HepG2 (cell line): ENCODE measurements at regions not wholly inside any gene's neighbourhood (a gene's known extent, or its start where the extent isn't known, plus 50 kb on each side); places are given as distances from the start of the nearest gene placed in this dataset.

Source experiments
- ATAC-seq: fragments of 200-7000 bp; cut with Tn5 transposase; 3 replicates; pipeline ENCODE4 v1.9.1; 2020; ENCODE audit warnings: mild to moderate bottlenecking, moderate library complexity
- BruUV-seq: library from RNA; stranded (reverse); fragments of 400-500 nt; replicated peaks from 2 replicates; lab custom pipeline; 2021; lab: Mats Ljungman, UMichigan
- CTCF ChIA-PET: fragments of 300-600 bp; formaldehyde crosslinking; extraction: SDS; loops from one replicate; lab custom pipeline; 2021; ENCODE audit warnings: low total read pairs, inconsistent platforms, low intra/inter-chr PET ratio; lab: Yijun Ruan, JAX
- POLR2A ChIA-PET: fragments of 350-600 bp; sonication (Branson Sonifier 250); formaldehyde crosslinking; loops from one replicate; lab custom pipeline; 2020; ENCODE audit warnings: antibody characterized with exemption, inconsistent platforms; lab: Yijun Ruan, JAX
- DNase-seq: peaks from one replicate; pipeline ENCODE4 v3.0.0-alpha.2; 2015; ENCODE audit warnings: low spot score
- FAIRE-seq: peaks from 3 replicates; lab custom pipeline; 2011; peaks lifted over from hg19 to GRCh38; lab: Jason Lieb, UNC
- H2AFZ ChIP-seq: one replicate; pipeline ENCODE4 v1.6.1; 2011; ENCODE audit warnings: low read length, inconsistent platforms
- H3K27ac ChIP-seq: fragments of 300-600 bp; 3 replicates; pipeline ENCODE4 v1.8.0; 2011; ENCODE audit warnings: mixed run types, mild to moderate bottlenecking, mixed read lengths, low read length, inconsistent platforms; ENCODE audit not compliant: insufficient read depth; ENCODE audit errors: extremely low read length
- H3K27me3 ChIP-seq, 2 experiments: fragments of 200-600 bp in 1 of 2; 2 replicates in 1 of 2; 3 replicates in 1 of 2; pipeline versions ENCODE4 v1.6.0 to v1.8.0; 2011; ENCODE audit warnings: low read length in 2 of 2, mild to moderate bottlenecking in 2 of 2, moderate library complexity in 2 of 2, inconsistent platforms in 1 of 2; ENCODE audit not compliant: insufficient read depth in 2 of 2, control insufficient read depth in 1 of 2
- H3K36me3 ChIP-seq, 2 experiments: fragments of 200-600 bp in 1 of 2; replicated peaks in 1 of 2; 2 replicates in 1 of 2; 3 replicates in 1 of 2; pipeline versions ENCODE4 v1.5.1 to v1.8.0; 2011; ENCODE audit warnings: low read length in 2 of 2, inconsistent platforms in 1 of 2; ENCODE audit not compliant: insufficient read depth in 2 of 2, control insufficient read depth in 1 of 2
- H3K4me1 ChIP-seq: 2 replicates; pipeline ENCODE4 v1.5.1; 2012; ENCODE audit warnings: low read length, inconsistent platforms; ENCODE audit not compliant: insufficient read depth
- H3K4me2 ChIP-seq: 2 replicates; pipeline ENCODE4 v1.6.0; 2011; ENCODE audit warnings: low read depth, low read length, inconsistent platforms
- H3K4me3 ChIP-seq, 3 experiments: fragments of 200-600 bp in 1 of 3; sonication (generic), shearing (Covaris generic) in 1 of 3; replicated peaks in 1 of 3; 2 replicates each; pipeline ENCODE4 v1.5.1; 2011 to 2016; ENCODE audit warnings: low read length in 3 of 3, inconsistent platforms in 2 of 3, low read depth in 2 of 3, mild to moderate bottlenecking in 2 of 3, control low read depth in 1 of 3, mixed read lengths in 1 of 3; ENCODE audit not compliant: insufficient read depth in 1 of 3
- H3K79me2 ChIP-seq: one replicate; pipeline ENCODE4 v1.6.1; 2011; ENCODE audit warnings: low read length, inconsistent platforms; ENCODE audit not compliant: insufficient read depth
- H3K9ac ChIP-seq: 2 replicates; pipeline ENCODE4 v1.6.0; 2011; ENCODE audit warnings: mild to moderate bottlenecking, low read depth, low read length, inconsistent platforms; ENCODE audit not compliant: insufficient read depth
- H3K9me3 ChIP-seq: 2 replicates; pipeline ENCODE4 v1.5.1; 2012; ENCODE audit warnings: mild to moderate bottlenecking, low read length
- H4K20me1 ChIP-seq: 2 replicates; pipeline ENCODE4 v1.6.0; 2011; ENCODE audit warnings: inconsistent platforms, mild to moderate bottlenecking, low read length, moderate library complexity; ENCODE audit not compliant: insufficient read depth
- CREB1 ChIP-seq, 2 experiments: fragments of 450-650 bp in 1 of 2; IDR thresholded peaks; 2 replicates each; pipeline ENCODE4 v1.6.1; 2016 to 2017; ENCODE audit warnings: control low read depth in 1 of 2, mild to moderate bottlenecking in 1 of 2, missing compliant biosample characterization in 1 of 2, missing genetic modification characterization in 1 of 2
- FOXJ3 ChIP-seq: sonication (generic); formaldehyde crosslinking; IDR thresholded peaks from 2 replicates; pipeline ENCODE4 v1.4.0; 2020; ENCODE audit warnings: missing genetic modification reagents, mild to moderate bottlenecking, borderline replicate concordance
- KAT2B ChIP-seq: fragments of 150-350 bp; IDR thresholded peaks from 2 replicates; pipeline ENCODE4 v1.6.1; 2014; ENCODE audit warnings: low read depth, low read length, borderline replicate concordance
- NR2C2 ChIP-seq: sonication (generic); formaldehyde crosslinking; IDR thresholded peaks from 2 replicates; pipeline ENCODE4 v1.4.0; 2020; ENCODE audit warnings: missing genetic modification reagents, mild to moderate bottlenecking, moderate library complexity, borderline replicate concordance
- TBX3 ChIP-seq: fragments of 450-650 bp; IDR thresholded peaks from 2 replicates; pipeline ENCODE4 v1.6.1; 2017; ENCODE audit warnings: antibody characterized with exemption, mild to moderate bottlenecking, inconsistent platforms, borderline replicate concordance
- WGBS: methylation state at CpG from one replicate; pipeline ENCODE4 v1.1.6; 2017; ENCODE audit warnings: low lambda C conversion rate; 5-methylcytosine and 5-hydroxymethylcytosine counted together
- in situ Hi-C: cut with HindIII; loops from 2 replicates; pipeline ENCODE4 v1.10.0; 2017; ENCODE audit warnings: low pct_unique_long_range_greater_than_20kb; ENCODE audit not compliant: extremely low pct_ligation_motif_present
- intact Hi-C: fragments of 100-400 bp; cut with micrococcal nuclease; formaldehyde crosslinking; loops from one replicate; pipeline ENCODE4 v1.10.0; 2022; ENCODE audit not compliant: unreplicated experiment
- TF ChIP-seq, protein P1 (sequence below): sonication (generic); formaldehyde crosslinking; IDR thresholded peaks from 2 replicates; pipeline ENCODE4 v1.4.0; 2020; ENCODE audit warnings: mild to moderate bottlenecking, missing genetic modification reagents

DNA sequence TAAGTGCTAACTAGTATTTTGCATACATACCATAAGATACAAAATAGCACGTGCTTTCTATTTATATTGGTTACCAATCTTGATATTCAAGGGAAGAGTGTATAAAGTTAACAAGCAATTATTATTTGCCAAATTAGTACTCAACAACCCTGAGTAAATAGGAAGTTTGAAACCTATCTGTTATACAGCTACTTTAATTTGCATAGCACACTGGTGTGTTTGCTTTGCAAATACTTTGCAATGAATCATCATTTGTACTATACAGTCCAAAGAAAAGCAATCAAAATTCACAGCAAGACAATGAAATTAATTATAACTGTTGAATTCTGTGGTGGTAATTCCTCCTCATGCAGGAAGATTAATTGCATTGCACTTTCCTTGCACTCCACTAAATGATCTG is 469.1 kb downstream of the PRKD1 start:
- intact Hi-C loops, result no loop called here
- POLR2A ChIA-PET, result no interaction called here
- FAIRE-seq (no peak), DNase-seq (no peak), ATAC-seq (no peak)
- WGBS, result 2% methylated on average over 1 of the region's 1 CpG
- CTCF ChIA-PET, result no interaction called here
- Histone ChIP-seq H3K36me3 (no peaks in the 10 kb centered on the region), H2AFZ (no peak overlapping the region), H3K9ac (no peak overlapping the region), H3K4me1 (no peaks in the 10 kb centered on the region), H3K79me2 (no peaks in the 10 kb centered on the region), H3K27ac (no peak overlapping the region), H4K20me1 (no peaks in the 10 kb centered on the region), H3K9me3 (peaks cover 57% of the 10 kb centered on the region), H3K4me3 (no peak overlapping the region), H3K4me2 (no peak overlapping the region), H3K27me3 (no peaks in the 10 kb centered on the region)
- BruUV-seq, result no TSS peak
- in situ Hi-C loops, result no loop called here
- no peak for TF ChIP-seq NR2C2 (CRISPR knock-in tag)
- TF ChIP-seq FOXJ3, result no peak
- TF ChIP-seq KAT2B, result no peak
- 0 out of 2 replicates have a peak, but pooled peaks have one; percentile 10 for TF ChIP-seq TBX3

DNA sequence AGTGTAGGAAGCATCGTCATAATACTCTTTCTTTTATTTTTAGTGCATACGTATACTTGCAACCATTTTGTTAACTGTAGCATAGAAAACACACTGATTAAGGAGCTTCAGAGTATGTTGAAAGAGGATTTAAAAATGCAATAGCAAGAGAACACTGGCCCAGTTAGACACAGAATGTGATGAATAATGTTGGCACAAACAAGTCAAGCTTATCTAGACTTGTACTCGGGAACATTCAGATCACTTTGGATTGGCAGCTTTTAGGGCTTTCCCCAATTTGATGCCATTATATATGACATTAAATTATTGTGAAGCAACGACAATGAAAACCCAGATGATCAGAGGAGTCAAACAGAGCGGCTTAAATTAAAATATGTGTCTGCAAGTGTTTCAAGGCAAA is 468.1 kb downstream of the PRKD1 start:
- H3K4me2 ChIP-seq, result no peak overlapping the region
- H3K4me1 ChIP-seq, result no peaks in the 10 kb centered on the region
- no peaks in the 10 kb centered on the region for H3K36me3 ChIP-seq
- no peak overlapping the region for H3K9ac ChIP-seq
- H4K20me1 ChIP-seq, result no peaks in the 10 kb centered on the region
- in situ Hi-C loops (no loop called here), intact Hi-C loops (no loop called here)
- ATAC-seq (no peak), DNase-seq (no peak), FAIRE-seq (no peak)
- TF ChIP-seq CREB1 (IDR thresholded peaks at IDR 0.05) (peak; percentile 37; the same call in 1 of the 2 replicates), CREB1 (CRISPR knock-in tag; IDR thresholded peaks at IDR 0.05) (no peak)
- TF ChIP-seq, protein P1, sequence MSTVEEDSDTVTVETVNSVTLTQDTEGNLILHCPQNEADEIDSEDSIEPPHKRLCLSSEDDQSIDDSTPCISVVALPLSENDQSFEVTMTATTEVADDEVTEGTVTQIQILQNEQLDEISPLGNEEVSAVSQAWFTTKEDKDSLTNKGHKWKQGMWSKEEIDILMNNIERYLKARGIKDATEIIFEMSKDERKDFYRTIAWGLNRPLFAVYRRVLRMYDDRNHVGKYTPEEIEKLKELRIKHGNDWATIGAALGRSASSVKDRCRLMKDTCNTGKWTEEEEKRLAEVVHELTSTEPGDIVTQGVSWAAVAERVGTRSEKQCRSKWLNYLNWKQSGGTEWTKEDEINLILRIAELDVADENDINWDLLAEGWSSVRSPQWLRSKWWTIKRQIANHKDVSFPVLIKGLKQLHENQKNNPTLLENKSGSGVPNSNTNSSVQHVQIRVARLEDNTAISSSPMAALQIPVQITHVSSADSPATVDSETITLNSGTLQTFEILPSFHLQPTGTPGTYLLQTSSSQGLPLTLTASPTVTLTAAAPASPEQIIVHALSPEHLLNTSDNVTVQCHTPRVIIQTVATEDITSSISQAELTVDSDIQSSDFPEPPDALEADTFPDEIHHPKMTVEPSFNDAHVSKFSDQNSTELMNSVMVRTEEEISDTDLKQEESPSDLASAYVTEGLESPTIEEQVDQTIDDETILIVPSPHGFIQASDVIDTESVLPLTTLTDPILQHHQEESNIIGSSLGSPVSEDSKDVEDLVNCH, result no peak
- H3K4me3 ChIP-seq, result no peak overlapping the region
- POLR2A ChIA-PET, result no interaction called here
- CTCF ChIA-PET, result no interaction called here
- H3K9me3 ChIP-seq, result peaks cover 53% of the 10 kb centered on the region
- no peak overlapping the region for H3K27ac ChIP-seq
- H2AFZ ChIP-seq, result no peak overlapping the region
- H3K27me3 ChIP-seq, result no peaks in the 10 kb centered on the region
- 4% methylated on average over 5 of the region's 5 CpGs for WGBS
- BruUV-seq, result no TSS peak
- H3K79me2 ChIP-seq, result no peaks in the 10 kb centered on the region
